Mesenchymal stem cell (in vitro differentiated cells and primary cell): ENCODE measurements at regions not wholly inside any gene's neighbourhood (a gene's known extent, or its start where the extent isn't known, plus 50 kb on each side); places are given as distances from the start of the nearest gene placed in this dataset.

Experiments
- DNase-seq: peaks from one replicate; pipeline ENCODE4 v3.0.0-alpha.2; 2013
- H2AFZ ChIP-seq: one replicate; pipeline ENCODE4 v1.6.1; 2013; ENCODE audit warnings: low read depth, mild to moderate bottlenecking, control low read depth, inconsistent platforms, low read length, moderate library complexity
- H2AK5ac ChIP-seq: 2 replicates; pipeline ENCODE4 v1.6.1; 2013; ENCODE audit warnings: low read length, moderate library complexity, mild to moderate bottlenecking, inconsistent platforms; ENCODE audit not compliant: severe bottlenecking
- H2BK120ac ChIP-seq: one replicate; pipeline ENCODE4 v1.6.1; 2013; ENCODE audit warnings: low read depth, mild to moderate bottlenecking, inconsistent platforms, low read length, moderate library complexity
- H2BK12ac ChIP-seq, 2 experiments: one replicate each; pipeline ENCODE4 v1.6.1; 2013; ENCODE audit warnings: inconsistent platforms in 2 of 2, low read length in 2 of 2, mild to moderate bottlenecking in 2 of 2, moderate library complexity in 2 of 2, control low read depth in 1 of 2
- H2BK15ac ChIP-seq: one replicate; pipeline ENCODE4 v1.6.1; 2013; ENCODE audit warnings: mild to moderate bottlenecking, low read depth, inconsistent platforms; ENCODE audit not compliant: poor library complexity, severe bottlenecking
- H2BK5ac ChIP-seq: 2 replicates; pipeline ENCODE4 v1.6.1; 2013; ENCODE audit warnings: low read depth, mild to moderate bottlenecking, low read length, control low read depth, inconsistent platforms; ENCODE audit not compliant: poor library complexity, severe bottlenecking
- H3K14ac ChIP-seq, 2 experiments: one replicate each; pipeline ENCODE4 v1.6.1; 2013; ENCODE audit warnings: inconsistent platforms in 2 of 2, low read length in 2 of 2, control low read depth in 1 of 2, mild to moderate bottlenecking in 1 of 2, moderate library complexity in 1 of 2
- H3K18ac ChIP-seq, 2 experiments: one replicate each; pipeline ENCODE4 v1.6.1; 2013; ENCODE audit warnings: inconsistent platforms in 2 of 2, low read length in 2 of 2, control low read depth in 1 of 2, low read depth in 1 of 2, mild to moderate bottlenecking in 1 of 2
- H3K23ac ChIP-seq, 2 experiments: one replicate each; pipeline ENCODE4 v1.6.1; 2013; ENCODE audit warnings: inconsistent platforms in 2 of 2, low read length in 2 of 2, mild to moderate bottlenecking in 2 of 2, moderate library complexity in 2 of 2, control low read depth in 1 of 2
- H3K27ac ChIP-seq: 2 replicates; pipeline ENCODE4 v1.5.1; 2013; ENCODE audit warnings: mild to moderate bottlenecking, moderate library complexity, low read length, control low read depth, inconsistent platforms; ENCODE audit not compliant: poor library complexity, severe bottlenecking
- H3K27me3 ChIP-seq, 2 experiments: 2 replicates each; pipeline versions ENCODE4 v1.6.1 to v1.7.0; 2013; ENCODE audit warnings: low read length in 2 of 2, mild to moderate bottlenecking in 2 of 2, moderate library complexity in 2 of 2, control low read depth in 1 of 2, inconsistent platforms in 1 of 2; ENCODE audit not compliant: control insufficient read depth in 1 of 2, insufficient read depth in 1 of 2
- H3K36me3 ChIP-seq, 2 experiments: 2 replicates each; pipeline versions ENCODE4 v1.6.1 to v1.7.0; 2013; ENCODE audit warnings: low read length in 2 of 2, control low read depth in 1 of 2, inconsistent platforms in 1 of 2, low read depth in 1 of 2, mild to moderate bottlenecking in 1 of 2; ENCODE audit not compliant: insufficient read depth in 2 of 2, control insufficient read depth in 1 of 2
- H3K4ac ChIP-seq, 2 experiments: one replicate each; pipeline ENCODE4 v1.6.1; 2013; ENCODE audit warnings: inconsistent platforms in 2 of 2, low read length in 2 of 2, mild to moderate bottlenecking in 2 of 2, moderate library complexity in 2 of 2, control low read depth in 1 of 2, low read depth in 1 of 2
- H3K4me1 ChIP-seq: 2 replicates; pipeline ENCODE4 v1.6.1; 2013; ENCODE audit warnings: low read depth, low read length, control low read depth; ENCODE audit not compliant: control insufficient read depth, insufficient read depth
- H3K4me2 ChIP-seq: 2 replicates; pipeline ENCODE4 v1.6.1; 2013; ENCODE audit warnings: low read length, mild to moderate bottlenecking, inconsistent platforms; ENCODE audit not compliant: poor library complexity, severe bottlenecking
- H3K4me3 ChIP-seq, 2 experiments: 2 replicates each; pipeline versions ENCODE4 v1.5.1 to v1.7.0; 2013; ENCODE audit warnings: low read length in 2 of 2, mild to moderate bottlenecking in 2 of 2, control low read depth in 1 of 2, low read depth in 1 of 2; ENCODE audit not compliant: insufficient read depth in 1 of 2
- H3K79me1 ChIP-seq: replicated peaks from 2 replicates; pipeline ENCODE4 v1.6.1; 2013; ENCODE audit warnings: mild to moderate bottlenecking, control low read depth, low read length, inconsistent platforms; ENCODE audit not compliant: poor library complexity, severe bottlenecking
- H3K9ac ChIP-seq: 2 replicates; pipeline ENCODE4 v1.7.0; 2013; ENCODE audit warnings: mild to moderate bottlenecking, low read length, moderate library complexity
- H3K9me3 ChIP-seq: 2 replicates; pipeline ENCODE4 v1.7.0; 2013; ENCODE audit warnings: mild to moderate bottlenecking, low read length; ENCODE audit not compliant: control insufficient read depth
- H4K8ac ChIP-seq: one replicate; pipeline ENCODE4 v1.6.1; 2013; ENCODE audit warnings: inconsistent platforms, mild to moderate bottlenecking, low read length, moderate library complexity
- H4K91ac ChIP-seq: one replicate; pipeline ENCODE4 v1.6.1; 2013; ENCODE audit warnings: mild to moderate bottlenecking, low read length, inconsistent platforms
- WGBS: methylation state at CpG from one replicate; pipeline ENCODE4 v1.1.7; 2013; ENCODE audit warnings: mixed read lengths; 5-methylcytosine and 5-hydroxymethylcytosine counted together

DNA sequence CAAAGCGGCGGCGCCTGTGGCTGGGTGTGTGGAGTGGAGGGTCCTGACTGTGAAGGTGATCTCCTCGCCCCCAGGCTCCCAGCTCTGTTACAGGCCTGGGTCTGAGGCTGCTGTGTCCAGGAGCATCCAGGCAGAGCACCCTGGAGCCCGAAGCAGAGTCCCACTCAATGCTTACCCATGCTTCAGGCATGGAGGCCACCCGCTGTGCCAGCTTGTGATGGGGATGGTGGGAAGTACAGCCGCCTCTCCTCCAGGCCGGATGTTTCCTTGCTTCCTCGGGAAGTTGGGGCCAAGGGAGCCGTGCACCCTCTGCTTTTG, 255.9 kb upstream of the IRX1 start:
- peak overlapping the region; percentile 85 for H3K9ac ChIP-seq
- no peak overlapping the region for H3K23ac ChIP-seq
- no peak overlapping the region for H2BK12ac ChIP-seq
- H4K8ac ChIP-seq: no peak overlapping the region
- no peak overlapping the region for H3K4me2 ChIP-seq
- no peak overlapping the region for H4K91ac ChIP-seq
- H3K18ac ChIP-seq: no peak overlapping the region
- no peak overlapping the region for H2BK120ac ChIP-seq
- no peak overlapping the region for H2BK5ac ChIP-seq
- no peaks in the 10 kb centered on the region for H3K27me3 ChIP-seq
- no peak overlapping the region for H3K14ac ChIP-seq
- no peaks in the 10 kb centered on the region for H3K4me1 ChIP-seq
- H3K79me1 ChIP-seq: no peaks in the 10 kb centered on the region
- 74% methylated on average over 9 of the region's 10 CpGs for WGBS
- peak overlapping the region in 1 of 2 experiments; percentile 51 for H3K4me3 ChIP-seq
- H2AFZ ChIP-seq: no peak overlapping the region
- no peaks in the 10 kb centered on the region for H3K9me3 ChIP-seq
- no peak overlapping the region for H3K27ac ChIP-seq
- no peak overlapping the region for H3K4ac ChIP-seq
- no peak overlapping the region for H2AK5ac ChIP-seq
- no peaks in the 10 kb centered on the region for H3K36me3 ChIP-seq
- DNase-seq: no peak
- H2BK15ac ChIP-seq: no peak overlapping the region

DNA sequence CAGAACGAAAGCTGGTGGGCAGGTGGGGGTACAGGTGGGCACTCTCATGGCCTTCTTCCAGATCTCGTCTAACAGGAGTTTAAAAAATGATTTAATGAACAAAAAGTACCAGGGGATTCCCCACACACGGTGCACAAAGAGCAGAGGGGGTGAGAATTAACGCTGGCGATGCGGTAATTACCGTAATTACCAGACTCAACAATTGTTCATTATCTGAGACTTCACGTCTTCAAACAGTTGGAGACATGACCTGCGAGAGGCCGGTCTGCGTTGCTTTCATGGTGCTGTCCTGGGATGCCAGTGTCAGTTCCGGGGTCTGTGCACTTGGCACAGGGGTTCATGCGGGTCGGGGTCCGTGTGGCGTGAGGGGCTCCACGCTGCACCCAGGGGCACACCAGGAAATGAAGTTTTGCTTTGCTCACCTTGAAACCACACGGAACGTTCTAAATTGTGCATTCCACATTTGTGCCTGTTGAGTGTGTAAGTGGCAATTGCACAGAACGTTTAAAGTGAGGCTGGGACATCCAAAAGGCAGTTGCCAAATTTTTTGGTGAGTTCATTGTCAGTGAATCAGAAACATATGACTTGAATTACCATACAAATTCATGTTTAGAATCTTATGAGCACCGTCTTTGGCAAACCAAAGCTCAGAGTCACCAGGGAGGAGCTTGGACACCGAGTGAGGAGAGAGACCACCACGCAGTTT, 256.4 kb upstream of the IRX1 start:
- no peak overlapping the region for H2BK15ac ChIP-seq
- H2AK5ac ChIP-seq: no peak overlapping the region
- H2AFZ ChIP-seq: no peak overlapping the region
- no peak overlapping the region for H2BK12ac ChIP-seq
- DNase-seq: no peak
- H3K36me3 ChIP-seq: no peaks in the 10 kb centered on the region
- no peak overlapping the region for H3K23ac ChIP-seq
- no peak overlapping the region for H3K14ac ChIP-seq
- H3K4me1 ChIP-seq: no peaks in the 10 kb centered on the region
- no peaks in the 10 kb centered on the region for H3K79me1 ChIP-seq
- H2BK5ac ChIP-seq: no peak overlapping the region
- H4K8ac ChIP-seq: no peak overlapping the region
- H3K4ac ChIP-seq: no peak overlapping the region
- H3K18ac ChIP-seq: no peak overlapping the region
- H3K27me3 ChIP-seq: no peaks in the 10 kb centered on the region
- no peak overlapping the region for H3K27ac ChIP-seq
- peak overlapping the region; percentile 85 for H3K9ac ChIP-seq
- no peak overlapping the region for H4K91ac ChIP-seq
- H3K4me2 ChIP-seq: no peak overlapping the region
- peak overlapping the region in 1 of 2 experiments; percentile 54 for H3K4me3 ChIP-seq
- 86% methylated on average over 22 of the region's 23 CpGs for WGBS
- H2BK120ac ChIP-seq: no peak overlapping the region
- no peaks in the 10 kb centered on the region for H3K9me3 ChIP-seq

DNA sequence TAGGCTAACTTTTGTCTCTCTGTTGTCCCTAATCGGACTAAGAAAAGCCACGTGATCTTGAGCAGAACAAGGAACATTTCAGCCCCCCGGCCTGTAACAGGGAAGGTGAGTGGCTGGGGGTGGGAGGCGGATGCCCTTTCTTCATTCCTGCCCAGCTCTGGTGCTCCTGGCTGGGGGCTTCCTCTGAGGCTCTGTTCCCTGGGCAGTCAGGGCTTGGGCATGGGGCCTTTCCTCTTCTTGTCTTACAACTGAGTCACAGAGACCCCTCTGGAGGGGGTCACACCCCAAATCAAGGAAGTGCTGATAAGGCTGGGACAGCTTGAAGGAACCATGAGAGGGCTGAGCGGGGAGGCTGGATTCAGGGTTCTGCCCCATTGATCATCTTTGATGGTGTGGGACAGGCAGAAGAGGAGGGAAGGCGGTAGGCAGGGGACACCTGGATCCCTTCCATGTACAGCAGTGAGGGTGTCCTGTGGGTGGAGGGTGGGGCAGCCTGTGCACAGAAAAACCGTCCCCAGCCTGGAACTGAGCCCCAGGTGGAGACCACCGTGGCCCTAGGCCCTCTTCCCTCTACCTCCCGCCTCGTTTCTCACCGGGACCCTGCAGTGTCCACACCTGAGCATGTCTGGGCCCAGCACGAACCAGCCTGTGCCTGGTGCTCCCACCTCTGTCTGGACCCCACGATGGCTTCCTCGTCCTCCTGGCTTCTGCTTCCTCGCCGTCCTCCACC, 257.7 kb upstream of the IRX1 start:
- Histone ChIP-seq H2AFZ (no peak overlapping the region), H3K18ac (no peak overlapping the region), H2BK15ac (no peak overlapping the region), H3K4me2 (no peak overlapping the region), H3K27me3 (no peaks in the 10 kb centered on the region), H4K8ac (no peak overlapping the region), H3K79me1 (no peaks in the 10 kb centered on the region), H3K4me1 (no peaks in the 10 kb centered on the region), H3K4ac (no peak overlapping the region), H3K14ac (no peak overlapping the region), H3K9me3 (no peaks in the 10 kb centered on the region), H2BK5ac (no peak overlapping the region), H4K91ac (no peak overlapping the region), H2BK12ac (no peak overlapping the region), H3K36me3 (no peaks in the 10 kb centered on the region), H3K9ac (no peak overlapping the region), H3K27ac (no peak overlapping the region), H3K23ac (no peak overlapping the region), H2BK120ac (no peak overlapping the region), H2AK5ac (no peak overlapping the region), H3K4me3 (no peak overlapping the region)
- DNase-seq: no peak
- WGBS: 75% methylated on average over 16 of the region's 16 CpGs

DNA sequence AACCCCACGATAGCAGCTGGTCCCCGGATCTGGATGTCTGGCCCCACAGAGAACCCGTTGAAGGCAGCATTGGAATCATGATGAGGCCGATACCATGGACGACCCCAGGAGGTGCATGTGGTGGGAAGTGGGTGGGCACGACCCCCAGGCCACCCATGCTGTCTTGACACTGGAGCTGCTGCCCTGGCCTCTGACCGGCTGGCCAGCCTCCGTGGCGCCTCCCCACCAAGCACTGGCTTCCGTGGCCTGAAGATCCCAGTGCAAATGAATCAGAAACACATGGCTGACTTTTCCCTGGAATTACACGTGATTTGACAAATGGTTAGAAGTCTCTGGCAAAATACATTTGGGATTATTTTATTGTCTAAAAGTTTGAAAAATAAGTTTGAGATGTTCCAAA, 259.0 kb upstream of the IRX1 start:
- Histone ChIP-seq H2BK15ac (no peak overlapping the region), H4K91ac (no peak overlapping the region), H3K14ac (no peak overlapping the region), H3K4ac (no peak overlapping the region), H3K18ac (no peak overlapping the region), H3K23ac (no peak overlapping the region), H2BK5ac (no peak overlapping the region), H3K36me3 (no peaks in the 10 kb centered on the region), H3K27ac (no peak overlapping the region), H3K27me3 (no peaks in the 10 kb centered on the region), H3K4me2 (no peak overlapping the region), H3K9me3 (no peaks in the 10 kb centered on the region), H3K4me1 (no peaks in the 10 kb centered on the region), H3K79me1 (no peaks in the 10 kb centered on the region), H3K9ac (peak overlapping the region; percentile 28), H2BK12ac (no peak overlapping the region), H2AK5ac (no peak overlapping the region), H2AFZ (no peak overlapping the region), H3K4me3 (peak overlapping the region in 1 of 2 experiments; percentile 11), H4K8ac (no peak overlapping the region), H2BK120ac (no peak overlapping the region)
- WGBS: 70% methylated on average over 11 of the region's 11 CpGs
- DNase-seq: no peak
